B cell (primary cell): ENCODE measurements at regions not wholly inside any gene's neighbourhood (a gene's known extent, or its start where the extent isn't known, plus 50 kb on each side); places are given as distances from the start of the nearest gene placed in this dataset.

Experiments used
- EZH2 ChIP-seq: IDR thresholded peaks from 2 replicates; pipeline ENCODE4 v1.6.1; 2012; ENCODE audit warnings: borderline replicate concordance, low read depth, mild to moderate bottlenecking, moderate library complexity, low read length; ENCODE audit not compliant: insufficient read depth, poor library complexity, severe bottlenecking
- TF ChIP-seq, protein P1 (sequence below): fragments of 200-600 bp; IDR thresholded peaks from one replicate; pipeline ENCODE4 v1.8.0; 2022; ENCODE audit warnings: antibody characterized with exemption, mild to moderate bottlenecking

DNA sequence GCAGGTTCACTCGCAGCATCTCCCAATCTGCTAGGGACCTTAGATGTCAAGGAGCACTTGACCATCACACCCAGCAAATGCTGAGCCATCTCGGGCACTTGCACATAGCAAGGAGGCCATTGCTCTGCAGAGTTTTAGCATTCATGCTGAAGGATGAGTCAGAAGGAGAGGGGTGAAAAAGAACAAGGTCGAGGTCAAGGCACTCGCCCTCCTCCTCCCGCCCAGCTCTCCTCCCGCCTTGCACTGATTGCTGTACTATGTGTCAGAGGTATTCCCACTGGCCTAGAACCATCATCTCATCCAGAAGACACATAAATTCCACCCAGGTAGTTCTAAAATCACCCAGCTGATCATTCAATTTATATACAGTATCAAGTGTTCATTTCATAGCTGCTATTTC lies 255.1 kb upstream of the SP4 start:
- TF ChIP-seq, protein P1, sequence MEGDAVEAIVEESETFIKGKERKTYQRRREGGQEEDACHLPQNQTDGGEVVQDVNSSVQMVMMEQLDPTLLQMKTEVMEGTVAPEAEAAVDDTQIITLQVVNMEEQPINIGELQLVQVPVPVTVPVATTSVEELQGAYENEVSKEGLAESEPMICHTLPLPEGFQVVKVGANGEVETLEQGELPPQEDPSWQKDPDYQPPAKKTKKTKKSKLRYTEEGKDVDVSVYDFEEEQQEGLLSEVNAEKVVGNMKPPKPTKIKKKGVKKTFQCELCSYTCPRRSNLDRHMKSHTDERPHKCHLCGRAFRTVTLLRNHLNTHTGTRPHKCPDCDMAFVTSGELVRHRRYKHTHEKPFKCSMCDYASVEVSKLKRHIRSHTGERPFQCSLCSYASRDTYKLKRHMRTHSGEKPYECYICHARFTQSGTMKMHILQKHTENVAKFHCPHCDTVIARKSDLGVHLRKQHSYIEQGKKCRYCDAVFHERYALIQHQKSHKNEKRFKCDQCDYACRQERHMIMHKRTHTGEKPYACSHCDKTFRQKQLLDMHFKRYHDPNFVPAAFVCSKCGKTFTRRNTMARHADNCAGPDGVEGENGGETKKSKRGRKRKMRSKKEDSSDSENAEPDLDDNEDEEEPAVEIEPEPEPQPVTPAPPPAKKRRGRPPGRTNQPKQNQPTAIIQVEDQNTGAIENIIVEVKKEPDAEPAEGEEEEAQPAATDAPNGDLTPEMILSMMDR, result no peak
- no peak for TF ChIP-seq EZH2
